ENCODE measurements at regions not wholly inside any gene's neighbourhood (a gene's known extent, or its start where the extent isn't known, plus 50 kb on each side); places are given as distances from the start of the nearest gene placed in this dataset.

GRCh38 chr16:13718748-13719147 lies 201.2 kb upstream of the ERCC4 start:
- TF ChIP-seq CTCF (IDR thresholded peaks at IDR 0.05) (no peak), POLR2A (IDR thresholded peaks at IDR 0.05) (no peak)

Data from right lobe of liver (tissue), 4 donors.